ENCODE measurements at regions not wholly inside any gene's neighbourhood (a gene's known extent, or its start where the extent isn't known, plus 50 kb on each side); places are given as distances from the start of the nearest gene placed in this dataset.
"Not testable (repeated sequence)": the region's sequence is repeated elsewhere in the genome, so short reads cannot be mapped to it uniquely, and the experiment has no call there.

- no peak for DNase-seq (ENCODE audit: low read depth, low spot score)
- TF ChIP-seq POLR2AphosphoS5 (IDR thresholded peaks at IDR 0.05; ENCODE audit: borderline replicate concordance, low read depth, low read length) (no peak), EZH2 (IDR thresholded peaks at IDR 0.05) (no peak), FOXP2 (optimal IDR thresholded peaks at IDR 0.05; ENCODE audit: control extremely low read depth, extremely low read length, insufficient read depth) (no peak)
- Histone ChIP-seq H3K9ac (ENCODE audit: insufficient read length) (no peak overlapping the region), H3K36me3 (ENCODE audit: insufficient read depth, low read length) (no peaks in the 10 kb centered on the region), H3K4me3 (no peak overlapping the region), H3K27ac (no peak overlapping the region), H3K9me3 (ENCODE audit: low read depth, low read length) (no peaks in the 10 kb centered on the region; the same call in 1 of the 2 replicates)
Observed at GRCh38 chr2:80968450-80968849, 663.9 kb upstream of the LRRTM1 start.

GRCh38 chr2:80947601-80948130 lies 643.1 kb upstream of the LRRTM1 start:
- Histone ChIP-seq H3K9me3 (ENCODE audit: low read depth, low read length) (no peaks in the 10 kb centered on the region), H3K4me3 (no peak overlapping the region), H3K9ac (ENCODE audit: insufficient read length) (no peak overlapping the region), H3K27ac (no peak overlapping the region), H3K36me3 (ENCODE audit: insufficient read depth, low read length) (no peaks in the 10 kb centered on the region)
- DNase-seq (ENCODE audit: low read depth, low spot score) = no peak
- TF ChIP-seq POLR2AphosphoS5 (IDR thresholded peaks at IDR 0.05; ENCODE audit: borderline replicate concordance, low read depth, low read length) (no peak), EZH2 (IDR thresholded peaks at IDR 0.05) (no peak), FOXP2 (optimal IDR thresholded peaks at IDR 0.05; ENCODE audit: control extremely low read depth, extremely low read length, insufficient read depth) (no peak)

- no peak overlapping the region for H3K9ac ChIP-seq (ENCODE audit: insufficient read length)
- no peak for DNase-seq (ENCODE audit: low read depth, low spot score)
- no peaks in the 10 kb centered on the region for H3K9me3 ChIP-seq (ENCODE audit: low read depth, low read length)
- no peak for TF ChIP-seq POLR2AphosphoS5 (IDR thresholded peaks at IDR 0.05; ENCODE audit: borderline replicate concordance, low read depth, low read length)
- no peak for TF ChIP-seq EZH2 (IDR thresholded peaks at IDR 0.05)
- TF ChIP-seq FOXP2 (optimal IDR thresholded peaks at IDR 0.05; ENCODE audit: control extremely low read depth, extremely low read length, insufficient read depth) = no peak
- no peaks in the 10 kb centered on the region for H3K36me3 ChIP-seq (ENCODE audit: insufficient read depth, low read length)
- H3K4me3 ChIP-seq = no peak overlapping the region
- H3K27ac ChIP-seq = no peak overlapping the region
Observed at GRCh38 chr2:80943487-80943886, 638.9 kb upstream of the LRRTM1 start.

- Histone ChIP-seq H3K9me3 (ENCODE audit: low read depth, low read length) (no peaks in the 10 kb centered on the region), H3K36me3 (ENCODE audit: insufficient read depth, low read length) (no peaks in the 10 kb centered on the region), H3K9ac (ENCODE audit: insufficient read length) (no peak overlapping the region), H3K4me3 (no peak overlapping the region), H3K27ac (no peak overlapping the region)
- TF ChIP-seq FOXP2 (optimal IDR thresholded peaks at IDR 0.05; ENCODE audit: control extremely low read depth, extremely low read length, insufficient read depth) (no peak), EZH2 (IDR thresholded peaks at IDR 0.05) (no peak), POLR2AphosphoS5 (IDR thresholded peaks at IDR 0.05; ENCODE audit: borderline replicate concordance, low read depth, low read length) (no peak)
- DNase-seq (ENCODE audit: low read depth, low spot score) = no peak
Observed at GRCh38 chr2:80942766-80943165, 638.2 kb upstream of the LRRTM1 start.

GRCh38 chr2:80938463-80938862 lies 633.9 kb upstream of the LRRTM1 start:
- TF ChIP-seq POLR2AphosphoS5 (IDR thresholded peaks at IDR 0.05; ENCODE audit: borderline replicate concordance, low read depth, low read length) (no peak), EZH2 (IDR thresholded peaks at IDR 0.05) (no peak), FOXP2 (optimal IDR thresholded peaks at IDR 0.05; ENCODE audit: control extremely low read depth, extremely low read length, insufficient read depth) (no peak)
- DNase-seq (ENCODE audit: low read depth, low spot score) = no peak
- no peak overlapping the region for H3K9ac ChIP-seq (ENCODE audit: insufficient read length)
- H3K9me3 ChIP-seq (ENCODE audit: low read depth, low read length) = no peaks in the 10 kb centered on the region
- no peaks in the 10 kb centered on the region for H3K36me3 ChIP-seq (ENCODE audit: insufficient read depth, low read length)
- no peak overlapping the region for H3K4me3 ChIP-seq
- no peak overlapping the region for H3K27ac ChIP-seq

- not testable (repeated sequence) for DNase-seq (ENCODE audit: low read depth, low spot score); H3K9me3 ChIP-seq (ENCODE audit: low read depth, low read length); H3K4me3 ChIP-seq; H3K36me3 ChIP-seq (ENCODE audit: insufficient read depth, low read length); H3K27ac ChIP-seq; H3K9ac ChIP-seq (ENCODE audit: insufficient read length)
Observed at GRCh38 chr2:80931820-80932219, 627.3 kb upstream of the LRRTM1 start.

GRCh38 chr2:80930777-80931176 lies 626.2 kb upstream of the LRRTM1 start:
- no peaks in the 10 kb centered on the region for H3K9me3 ChIP-seq (ENCODE audit: low read depth, low read length)

GRCh38 chr2:80926168-80926567 lies 621.6 kb upstream of the LRRTM1 start:
- no peak for TF ChIP-seq FOXP2 (optimal IDR thresholded peaks at IDR 0.05; ENCODE audit: control extremely low read depth, extremely low read length, insufficient read depth)
- TF ChIP-seq POLR2AphosphoS5 (IDR thresholded peaks at IDR 0.05; ENCODE audit: borderline replicate concordance, low read depth, low read length) = no peak
- no peak for TF ChIP-seq EZH2 (IDR thresholded peaks at IDR 0.05)
- no peak overlapping the region for H3K9ac ChIP-seq (ENCODE audit: insufficient read length)
- DNase-seq (ENCODE audit: low read depth, low spot score) = no peak
- H3K9me3 ChIP-seq (ENCODE audit: low read depth, low read length) = no peaks in the 10 kb centered on the region
- no peak overlapping the region for H3K4me3 ChIP-seq
- H3K27ac ChIP-seq = no peak overlapping the region
- H3K36me3 ChIP-seq (ENCODE audit: insufficient read depth, low read length) = no peaks in the 10 kb centered on the region

More at GRCh38 chr2:80930777-80931176, 626.2 kb upstream of the LRRTM1 start:
- no peak for TF ChIP-seq EZH2 (IDR thresholded peaks at IDR 0.05)
- TF ChIP-seq FOXP2 (optimal IDR thresholded peaks at IDR 0.05; ENCODE audit: control extremely low read depth, extremely low read length, insufficient read depth) = no peak
- no peak for TF ChIP-seq POLR2AphosphoS5 (IDR thresholded peaks at IDR 0.05; ENCODE audit: borderline replicate concordance, low read depth, low read length)
- Histone ChIP-seq H3K9ac (ENCODE audit: insufficient read length) (no peak overlapping the region), H3K36me3 (ENCODE audit: insufficient read depth, low read length) (no peaks in the 10 kb centered on the region), H3K4me3 (no peak overlapping the region), H3K27ac (no peak overlapping the region)
- DNase-seq (ENCODE audit: low read depth, low spot score) = no peak

- Histone ChIP-seq H3K36me3 (ENCODE audit: insufficient read depth, low read length) (no peaks in the 10 kb centered on the region), H3K4me3 (no peak overlapping the region), H3K27ac (no peak overlapping the region), H3K9ac (ENCODE audit: insufficient read length) (no peak overlapping the region), H3K9me3 (ENCODE audit: low read depth, low read length) (no peaks in the 10 kb centered on the region)
- DNase-seq (ENCODE audit: low read depth, low spot score) = no peak
- no peak for TF ChIP-seq FOXP2 (optimal IDR thresholded peaks at IDR 0.05; ENCODE audit: control extremely low read depth, extremely low read length, insufficient read depth)
- no peak for TF ChIP-seq EZH2 (IDR thresholded peaks at IDR 0.05)
- no peak for TF ChIP-seq POLR2AphosphoS5 (IDR thresholded peaks at IDR 0.05; ENCODE audit: borderline replicate concordance, low read depth, low read length)
Observed at GRCh38 chr2:80896576-80896975, 592.0 kb upstream of the LRRTM1 start.

Measured in SK-N-MC (cell line).